ENCODE measurements at regions not wholly inside any gene's neighbourhood (a gene's known extent, or its start where the extent isn't known, plus 50 kb on each side); places are given as distances from the start of the nearest gene placed in this dataset.

DNA sequence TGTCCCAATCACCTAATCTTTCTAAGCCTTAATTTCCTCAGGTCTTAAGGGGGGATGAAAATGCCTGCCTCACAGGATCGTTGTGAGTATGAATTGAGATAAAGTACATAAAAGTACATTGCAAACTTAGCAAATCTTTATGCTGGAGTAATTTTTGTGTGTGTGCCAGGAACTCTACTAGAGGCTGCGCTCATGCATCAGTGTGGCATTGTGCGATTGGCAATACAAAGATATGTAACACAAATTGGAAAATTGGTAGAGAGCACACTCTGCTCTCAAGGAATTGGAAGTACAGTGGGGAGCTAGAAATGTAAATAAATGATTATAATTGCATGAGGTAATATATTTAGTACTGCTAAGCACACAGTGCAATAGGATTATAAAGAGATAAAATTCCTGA lies 398.3 kb downstream of the DUSP10 start:
- ChIA-PET CTCF (ENCODE audit: partially characterized antibody) (no interaction called here), POLR2A (ENCODE audit: partially characterized antibody) (no interaction called here)
- intact Hi-C loops (cut with micrococcal nuclease), result no loop called here
- Histone ChIP-seq H3K4me1 (ENCODE audit: insufficient read depth, low read length) (no peaks in the 10 kb centered on the region), H3K9me3 (ENCODE audit: control insufficient read depth in 1 of 2, low read length in 2 of 2) (no peaks in the 10 kb centered on the region), H3K27me3 (ENCODE audit: insufficient read depth, low read length) (no peaks in the 10 kb centered on the region), H3K4me3 (ENCODE audit: low read length in 2 of 2) (no peak overlapping the region), H3K27ac (ENCODE audit: low read depth, low read length) (no peak overlapping the region), H3K36me3 (ENCODE audit: insufficient read depth, low read length) (no peaks in the 10 kb centered on the region)
- Mint-ChIP-seq H3K27ac (no peak overlapping the region), H3K4me3 (no peak overlapping the region), H3K36me3 (no peaks in the 10 kb centered on the region), H3K9me3 (no peaks in the 10 kb centered on the region), H3K4me1 (no peaks in the 10 kb centered on the region), H3K27me3 (peaks cover 2 to 11% of the 10 kb centered on the region in 2 donors)
- DNase-seq, result no peak

- ChIA-PET CTCF (ENCODE audit: partially characterized antibody) (no interaction called here), POLR2A (ENCODE audit: partially characterized antibody) (no interaction called here)
- Mint-ChIP-seq H3K27me3 (peaks cover 2 to 6% of the 10 kb centered on the region in 2 donors), H3K4me3 (no peak overlapping the region), H3K9me3 (no peaks in the 10 kb centered on the region), H3K36me3 (no peaks in the 10 kb centered on the region), H3K4me1 (no peaks in the 10 kb centered on the region), H3K27ac (no peak overlapping the region)
- no peak for DNase-seq
- no peaks in the 10 kb centered on the region for H3K36me3 ChIP-seq (ENCODE audit: insufficient read depth, low read length)
- intact Hi-C loops (cut with micrococcal nuclease), result no loop called here
- H3K4me1 ChIP-seq (ENCODE audit: insufficient read depth, low read length), result no peaks in the 10 kb centered on the region
- H3K27ac ChIP-seq (ENCODE audit: low read depth, low read length), result no peak overlapping the region
- no peaks in the 10 kb centered on the region for H3K9me3 ChIP-seq (ENCODE audit: control insufficient read depth in 1 of 2, low read length in 2 of 2)
- H3K4me3 ChIP-seq (ENCODE audit: low read length in 2 of 2), result no peak overlapping the region
- no peaks in the 10 kb centered on the region for H3K27me3 ChIP-seq (ENCODE audit: insufficient read depth, low read length)
Observed at GRCh38 chr1:221344693-221345092, 397.2 kb downstream of the DUSP10 start.

DNA sequence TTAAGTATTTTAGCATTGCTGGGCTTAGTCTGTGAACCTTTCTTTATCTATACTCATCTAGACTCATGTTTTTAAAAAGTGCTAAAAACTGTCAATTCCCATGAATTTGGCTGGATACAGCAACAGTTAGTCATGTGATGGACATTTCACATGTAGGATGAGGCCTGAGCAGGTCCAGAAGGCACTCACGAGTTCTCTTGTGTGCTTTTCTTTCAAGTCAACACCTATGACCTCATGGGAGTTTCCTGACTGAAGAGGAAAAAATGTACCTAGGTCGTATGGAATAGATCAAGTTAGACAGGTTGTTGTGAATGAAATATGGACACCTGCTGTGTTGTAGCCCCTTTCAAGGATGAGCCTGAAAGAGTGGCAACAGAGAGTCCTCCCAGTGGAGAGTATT lies 394.2 kb downstream of the DUSP10 start:
- Mint-ChIP-seq H3K27ac (no peak overlapping the region), H3K4me1 (no peaks in the 10 kb centered on the region), H3K9me3 (no peaks in the 10 kb centered on the region), H3K36me3 (no peaks in the 10 kb centered on the region), H3K4me3 (no peak overlapping the region), H3K27me3 (peaks cover 2 to 6% of the 10 kb centered on the region in 2 donors)
- Histone ChIP-seq H3K4me3 (ENCODE audit: low read length in 2 of 2) (no peak overlapping the region), H3K4me1 (ENCODE audit: insufficient read depth, low read length) (no peaks in the 10 kb centered on the region), H3K27me3 (ENCODE audit: insufficient read depth, low read length) (no peaks in the 10 kb centered on the region), H3K27ac (ENCODE audit: low read depth, low read length) (no peak overlapping the region), H3K36me3 (ENCODE audit: insufficient read depth, low read length) (no peaks in the 10 kb centered on the region), H3K9me3 (ENCODE audit: control insufficient read depth in 1 of 2, low read length in 2 of 2) (no peaks in the 10 kb centered on the region)
- intact Hi-C loops (cut with micrococcal nuclease), result no loop called here
- ChIA-PET CTCF (ENCODE audit: partially characterized antibody) (no interaction called here), POLR2A (ENCODE audit: partially characterized antibody) (no interaction called here)
- DNase-seq, result no peak

GRCh38 chr1:221350091-221350490 lies 391.8 kb downstream of the DUSP10 start:
- Histone ChIP-seq H3K9me3 (ENCODE audit: control insufficient read depth in 1 of 2, low read length in 2 of 2) (no peaks in the 10 kb centered on the region), H3K27me3 (ENCODE audit: insufficient read depth, low read length) (no peaks in the 10 kb centered on the region), H3K4me3 (ENCODE audit: low read length in 2 of 2) (no peak overlapping the region), H3K36me3 (ENCODE audit: insufficient read depth, low read length) (no peaks in the 10 kb centered on the region), H3K27ac (ENCODE audit: low read depth, low read length) (no peak overlapping the region), H3K4me1 (ENCODE audit: insufficient read depth, low read length) (no peaks in the 10 kb centered on the region)
- peaks cover 0 to 4% (median 0%) of the 10 kb centered on the region in 8 donors for H3K9me3 Mint-ChIP-seq
- no peak overlapping the region for H3K4me3 Mint-ChIP-seq
- no peak for DNase-seq
- POLR2A ChIA-PET (ENCODE audit: partially characterized antibody), result no interaction called here
- intact Hi-C loops (cut with micrococcal nuclease), result no loop called here
- no peaks in the 10 kb centered on the region for H3K36me3 Mint-ChIP-seq
- CTCF ChIA-PET (ENCODE audit: partially characterized antibody), result no interaction called here
- H3K27ac Mint-ChIP-seq, result no peak overlapping the region
- peaks cover 0 to 5% of the 10 kb centered on the region in 2 donors for H3K27me3 Mint-ChIP-seq
- H3K4me1 Mint-ChIP-seq, result no peaks in the 10 kb centered on the region

- CTCF ChIA-PET (ENCODE audit: partially characterized antibody), result no interaction called here
- Mint-ChIP-seq H3K27me3 (peaks cover 4 to 5% of the 10 kb centered on the region in 2 donors), H3K4me3 (no peak overlapping the region), H3K27ac (no peak overlapping the region), H3K9me3 (peaks cover 0 to 4% (median 0%) of the 10 kb centered on the region in 8 donors), H3K4me1 (no peaks in the 10 kb centered on the region), H3K36me3 (no peaks in the 10 kb centered on the region)
- Histone ChIP-seq H3K27ac (ENCODE audit: low read depth, low read length) (no peak overlapping the region), H3K9me3 (ENCODE audit: control insufficient read depth in 1 of 2, low read length in 2 of 2) (no peaks in the 10 kb centered on the region), H3K27me3 (ENCODE audit: insufficient read depth, low read length) (no peaks in the 10 kb centered on the region), H3K4me3 (ENCODE audit: low read length in 2 of 2) (no peak overlapping the region), H3K36me3 (ENCODE audit: insufficient read depth, low read length) (no peaks in the 10 kb centered on the region), H3K4me1 (ENCODE audit: insufficient read depth, low read length) (no peaks in the 10 kb centered on the region)
- intact Hi-C loops (cut with micrococcal nuclease), result no loop called here
- POLR2A ChIA-PET (ENCODE audit: partially characterized antibody), result no interaction called here
- DNase-seq, result no peak
Observed at GRCh38 chr1:221356693-221357092, 385.2 kb downstream of the DUSP10 start.

GRCh38 chr1:221363039-221363438 lies 378.9 kb downstream of the DUSP10 start:
- H3K4me1 Mint-ChIP-seq, result no peaks in the 10 kb centered on the region
- H3K27ac Mint-ChIP-seq, result no peak overlapping the region
- H3K27ac ChIP-seq (ENCODE audit: low read depth, low read length), result no peak overlapping the region
- no peak for DNase-seq
- no peaks in the 10 kb centered on the region for H3K36me3 ChIP-seq (ENCODE audit: insufficient read depth, low read length)
- H3K9me3 Mint-ChIP-seq, result peaks cover 0 to 3% (median 0%) of the 10 kb centered on the region in 8 donors
- H3K27me3 ChIP-seq (ENCODE audit: insufficient read depth, low read length), result no peaks in the 10 kb centered on the region
- H3K36me3 Mint-ChIP-seq, result no peaks in the 10 kb centered on the region
- H3K4me3 ChIP-seq (ENCODE audit: low read length in 2 of 2), result no peak overlapping the region
- intact Hi-C loops (cut with micrococcal nuclease), result no loop called here
- peaks cover 7 to 13% of the 10 kb centered on the region in 2 donors for H3K27me3 Mint-ChIP-seq
- H3K4me1 ChIP-seq (ENCODE audit: insufficient read depth, low read length), result no peaks in the 10 kb centered on the region
- no peak overlapping the region for H3K4me3 Mint-ChIP-seq
- POLR2A ChIA-PET (ENCODE audit: partially characterized antibody), result no interaction called here
- CTCF ChIA-PET (ENCODE audit: partially characterized antibody), result no interaction called here
- no peaks in the 10 kb centered on the region for H3K9me3 ChIP-seq (ENCODE audit: control insufficient read depth in 1 of 2, low read length in 2 of 2)

DNA sequence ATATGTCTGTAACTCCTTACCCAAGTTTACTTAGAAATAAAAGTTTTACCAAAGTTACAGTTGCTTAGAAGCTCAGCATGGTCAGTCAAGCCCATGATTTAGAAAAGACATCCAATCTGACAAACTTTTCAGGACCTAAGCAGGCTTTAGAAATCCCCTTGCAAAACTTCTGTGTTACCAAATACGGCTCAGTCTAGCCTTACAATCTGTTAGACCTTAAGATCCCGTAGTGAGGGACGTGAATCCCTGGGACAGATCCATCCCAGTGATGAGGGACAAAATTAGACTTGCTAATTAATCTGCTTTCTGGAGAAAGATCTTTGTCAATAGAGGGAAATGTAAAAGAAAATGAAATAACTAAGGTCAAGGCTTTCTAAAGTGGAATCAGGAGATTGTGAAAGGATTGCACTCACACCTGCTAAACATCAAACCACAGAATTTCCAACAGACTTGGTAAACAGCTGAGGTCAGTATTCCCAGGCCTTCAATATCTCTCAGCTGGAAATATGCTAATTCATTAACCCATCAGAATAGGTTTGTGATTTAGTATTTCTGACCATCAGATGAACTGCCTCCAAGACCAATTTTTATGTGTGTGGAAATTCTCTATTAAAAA lies 375.3 kb downstream of the DUSP10 start:
- H3K36me3 Mint-ChIP-seq, result no peaks in the 10 kb centered on the region
- ChIA-PET CTCF (ENCODE audit: partially characterized antibody) (no interaction called here), POLR2A (ENCODE audit: partially characterized antibody) (no interaction called here)
- peaks cover 0 to 1% (median 0%) of the 10 kb centered on the region in 8 donors for H3K9me3 Mint-ChIP-seq
- H3K36me3 ChIP-seq (ENCODE audit: insufficient read depth, low read length), result no peaks in the 10 kb centered on the region
- H3K4me1 ChIP-seq (ENCODE audit: insufficient read depth, low read length), result no peaks in the 10 kb centered on the region
- H3K4me3 Mint-ChIP-seq, result no peak overlapping the region
- peaks cover 9 to 13% of the 10 kb centered on the region in 2 donors for H3K27me3 Mint-ChIP-seq
- H3K27ac ChIP-seq (ENCODE audit: low read depth, low read length), result no peak overlapping the region
- no peaks in the 10 kb centered on the region for H3K9me3 ChIP-seq (ENCODE audit: control insufficient read depth in 1 of 2, low read length in 2 of 2)
- no peaks in the 10 kb centered on the region for H3K27me3 ChIP-seq (ENCODE audit: insufficient read depth, low read length)
- no peak overlapping the region for H3K4me3 ChIP-seq (ENCODE audit: low read length in 2 of 2)
- intact Hi-C loops (cut with micrococcal nuclease), result no loop called here
- no peak for DNase-seq
- no peaks in the 10 kb centered on the region for H3K4me1 Mint-ChIP-seq
- no peak overlapping the region for H3K27ac Mint-ChIP-seq

DNA sequence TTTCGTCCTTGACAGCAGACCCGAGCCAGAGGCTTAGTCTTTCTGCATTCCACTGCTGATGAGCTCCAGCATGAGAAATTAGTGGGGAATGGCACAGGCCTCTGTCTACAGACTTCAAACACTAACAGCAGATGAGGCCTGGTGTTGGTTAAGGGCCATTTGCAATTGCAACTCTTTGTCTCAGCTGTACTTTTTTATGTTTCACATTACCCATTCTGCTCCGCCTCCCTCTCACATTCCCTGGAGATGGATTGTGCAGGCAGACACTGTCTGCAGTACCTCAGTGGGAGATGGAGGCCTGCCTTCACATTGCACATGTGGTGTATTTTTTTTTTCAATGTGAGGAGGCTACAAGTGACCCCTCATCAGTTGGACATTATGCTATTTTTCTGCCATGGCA lies 370.2 kb downstream of the DUSP10 start:
- Histone ChIP-seq H3K27me3 (ENCODE audit: insufficient read depth, low read length) (no peaks in the 10 kb centered on the region), H3K4me1 (ENCODE audit: insufficient read depth, low read length) (no peaks in the 10 kb centered on the region), H3K36me3 (ENCODE audit: insufficient read depth, low read length) (no peaks in the 10 kb centered on the region), H3K4me3 (ENCODE audit: low read length in 2 of 2) (no peak overlapping the region), H3K27ac (ENCODE audit: low read depth, low read length) (no peak overlapping the region), H3K9me3 (ENCODE audit: control insufficient read depth in 1 of 2, low read length in 2 of 2) (no peaks in the 10 kb centered on the region)
- CTCF ChIA-PET (ENCODE audit: partially characterized antibody), result no interaction called here
- Mint-ChIP-seq H3K9me3 (peaks cover 0 to 1% (median 0%) of the 10 kb centered on the region in 8 donors), H3K4me1 (no peaks in the 10 kb centered on the region), H3K36me3 (no peaks in the 10 kb centered on the region), H3K4me3 (no peak overlapping the region), H3K27ac (no peak overlapping the region), H3K27me3 (peaks cover 9% of the 10 kb centered on the region in 2 donors)
- intact Hi-C loops (cut with micrococcal nuclease), result no loop called here
- POLR2A ChIA-PET (ENCODE audit: partially characterized antibody), result no interaction called here
- no peak for DNase-seq

Measured in CD4-positive, alpha-beta memory T cell (primary cell).